GM19395 (cell line): ENCODE measurements at regions not wholly inside any gene's neighbourhood (a gene's known extent, or its start where the extent isn't known, plus 50 kb on each side); places are given as distances from the start of the nearest gene placed in this dataset.
"Not testable (repeated sequence)": the region's sequence is repeated elsewhere in the genome, so short reads cannot be mapped to it uniquely, and the experiment has no call there.

Experiments used
- ATAC-seq: cut with Tn5 transposase; IDR thresholded peaks from one replicate; pipeline ENCODE4 v1.9.1; 2021; ENCODE audit warnings: mild to moderate bottlenecking, moderate library complexity; ENCODE audit not compliant: unreplicated experiment

DNA sequence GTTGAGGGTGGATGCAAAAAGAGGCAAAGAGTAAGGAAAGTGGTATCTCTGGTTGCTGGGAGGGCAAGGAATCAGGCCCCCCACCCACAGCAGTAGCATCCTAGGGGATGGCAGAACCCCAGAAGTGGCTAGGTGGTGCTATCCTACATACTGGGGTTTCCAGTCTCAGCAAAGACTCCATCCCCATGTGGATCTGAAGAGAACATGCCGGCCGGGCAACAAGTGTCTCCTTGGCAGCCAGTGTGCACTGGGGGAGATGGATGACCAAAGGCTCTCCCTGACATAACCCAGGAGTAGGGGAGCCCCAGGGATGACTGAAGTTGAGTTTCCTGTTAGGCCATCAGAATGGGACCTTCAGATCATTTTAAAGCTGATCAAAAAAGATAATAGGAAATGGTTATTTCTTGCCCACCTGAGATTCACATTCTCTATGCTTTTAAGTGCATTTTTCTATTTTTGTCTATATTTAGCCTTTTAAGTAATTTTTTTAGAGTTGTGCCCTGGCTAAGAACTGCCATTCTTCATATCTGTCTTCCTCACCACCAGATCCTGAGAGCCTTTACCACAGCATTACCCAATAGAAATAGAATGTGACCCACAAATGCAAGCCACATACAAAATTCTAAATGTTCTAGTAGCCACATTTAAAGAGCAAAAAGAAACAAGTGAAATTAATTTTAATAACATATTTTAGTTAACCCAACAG lies 78.7 kb upstream of the SMIM23 start:
- ATAC-seq: no peak

DNA sequence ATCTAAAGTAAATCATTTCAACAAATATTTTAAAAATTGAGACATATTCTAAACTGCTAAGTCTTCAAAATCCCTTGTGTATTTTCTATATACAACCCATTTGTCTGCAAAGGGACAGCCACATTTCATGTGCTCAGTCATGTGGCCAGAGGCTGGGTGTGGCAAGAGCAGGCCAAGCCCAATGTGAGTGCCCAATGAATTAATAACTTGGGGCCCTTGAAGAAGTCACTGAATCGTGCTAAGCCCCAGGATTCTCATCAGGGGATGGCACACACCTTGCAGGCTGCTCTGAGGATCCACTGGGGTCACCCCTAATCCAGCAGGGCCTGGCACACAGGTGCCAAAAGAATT lies 78.2 kb upstream of the SMIM23 start:
- ATAC-seq: no peak

DNA sequence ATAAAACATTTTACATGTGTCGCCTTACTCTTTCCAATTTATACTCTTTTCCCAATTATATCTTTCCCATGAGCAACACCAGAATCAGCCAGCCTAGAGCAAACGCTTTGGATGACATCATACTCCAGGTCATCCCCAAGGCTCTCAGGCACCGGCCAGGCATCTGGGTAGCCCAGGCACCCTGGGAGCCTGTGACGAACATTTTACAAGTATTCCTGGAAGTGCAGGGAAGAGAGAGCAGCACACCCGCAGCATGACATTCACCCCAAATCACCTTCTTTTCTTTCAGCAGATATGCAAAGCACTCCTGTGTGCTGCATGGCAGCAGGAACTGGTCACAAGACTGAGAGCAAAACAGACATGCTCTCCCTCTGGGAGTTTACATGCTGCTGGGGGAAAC lies 75.7 kb upstream of the SMIM23 start:
- ATAC-seq: no peak

DNA sequence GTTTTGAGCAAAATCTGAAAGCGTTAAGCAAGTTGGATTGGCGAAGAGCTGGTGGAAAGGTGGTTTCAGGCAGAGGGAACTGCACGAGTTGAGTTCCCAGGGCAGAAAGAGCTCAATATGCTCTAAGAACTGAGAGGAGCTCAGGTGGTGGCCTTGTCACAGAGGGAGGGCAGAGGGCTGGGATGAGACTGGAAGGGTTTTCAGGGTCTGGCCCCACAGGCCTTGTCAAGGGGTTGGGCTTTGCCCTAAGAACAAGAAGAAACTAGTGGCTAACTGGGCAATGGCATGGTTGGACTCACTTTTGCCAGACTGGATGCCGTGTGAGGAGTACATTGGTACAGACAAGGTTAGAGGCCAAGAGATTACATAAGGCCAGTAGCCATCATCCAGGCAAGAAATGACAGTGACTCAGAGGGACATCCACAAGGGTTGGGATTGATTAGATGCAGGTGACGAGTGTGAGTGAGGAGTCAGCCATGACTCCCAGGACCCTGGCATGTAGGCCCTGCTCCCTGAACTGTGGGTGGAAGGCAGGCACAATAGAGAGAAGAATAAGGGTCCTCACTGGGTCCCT lies 75.1 kb upstream of the SMIM23 start:
- ATAC-seq: no peak

DNA sequence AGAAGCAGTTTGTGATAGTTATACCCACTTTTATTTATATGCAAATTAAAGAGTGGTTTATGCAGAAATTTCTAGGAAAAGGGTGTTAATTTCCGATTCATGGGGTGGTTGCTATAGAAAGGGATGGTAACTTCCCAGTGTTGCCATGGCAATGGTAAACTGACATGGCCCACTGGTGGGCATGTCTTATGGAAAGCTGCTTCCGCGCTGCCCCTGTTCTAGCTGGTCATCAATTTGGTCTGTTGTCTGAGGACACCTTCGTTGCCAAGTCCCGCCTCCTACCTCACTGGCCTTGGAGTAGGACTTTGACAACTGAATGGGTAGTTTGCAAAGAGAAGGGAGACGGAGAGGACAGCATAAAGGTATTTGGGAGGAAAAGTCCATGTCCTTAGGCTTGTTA lies 74.0 kb upstream of the SMIM23 start:
- no peak for ATAC-seq

DNA sequence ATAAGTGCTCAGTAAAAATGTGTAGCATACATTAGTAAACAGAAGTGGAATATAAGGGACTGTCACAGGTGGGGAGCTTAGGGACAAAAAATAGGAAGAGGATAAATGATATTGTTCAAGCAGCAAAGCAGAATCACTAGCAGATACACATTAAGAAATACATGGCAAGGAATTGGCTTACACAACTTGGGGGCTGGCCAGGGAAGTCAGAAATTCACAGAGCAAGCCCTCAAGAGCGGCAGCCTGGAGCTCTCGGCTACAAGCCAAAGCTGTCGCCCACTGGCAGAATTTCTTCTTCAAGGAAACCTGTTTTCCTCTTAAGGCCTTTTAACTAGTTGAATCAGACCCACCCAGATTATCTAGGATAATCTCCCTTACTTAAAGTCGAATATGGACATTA lies 73.0 kb upstream of the SMIM23 start:
- no peak for ATAC-seq

DNA sequence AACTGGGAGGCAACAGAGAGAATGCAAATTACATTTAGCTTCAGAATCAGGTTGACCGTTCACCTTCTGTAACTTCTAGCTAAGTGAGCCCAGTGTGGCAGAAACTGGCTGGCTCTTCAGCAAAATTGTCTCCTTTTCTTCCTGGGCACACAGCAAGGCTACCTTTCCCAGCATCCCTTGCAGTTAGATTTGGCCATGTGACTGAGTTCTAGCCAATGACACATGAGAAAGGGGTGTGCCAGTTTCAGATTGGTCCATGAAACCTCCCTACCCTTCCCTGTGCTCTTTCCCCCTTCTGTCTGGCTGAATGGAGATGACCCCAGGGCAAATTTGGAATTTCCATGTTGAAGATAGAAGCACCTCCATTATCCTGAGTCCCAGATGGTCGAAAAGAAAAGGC lies 72.5 kb upstream of the SMIM23 start:
- no peak for ATAC-seq

DNA sequence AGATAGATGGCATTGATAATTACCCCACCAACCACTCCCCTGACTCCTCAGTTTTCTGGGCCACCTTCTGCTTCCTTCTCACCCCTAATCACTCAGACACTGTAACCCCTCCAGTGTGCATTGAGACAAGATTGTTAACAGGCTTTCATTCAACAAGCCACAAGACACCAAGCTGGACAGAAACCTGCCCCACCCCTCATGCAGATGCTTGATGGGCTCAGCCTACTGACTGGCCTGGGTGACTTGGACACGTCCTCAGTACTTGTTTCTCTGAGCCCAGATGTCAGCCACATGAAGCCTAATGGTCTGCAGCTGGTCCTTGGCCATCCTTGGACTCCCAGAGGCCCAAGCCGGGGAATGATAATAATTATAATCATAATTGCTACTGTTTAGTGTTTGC lies 71.4 kb upstream of the SMIM23 start:
- ATAC-seq: no peak

DNA sequence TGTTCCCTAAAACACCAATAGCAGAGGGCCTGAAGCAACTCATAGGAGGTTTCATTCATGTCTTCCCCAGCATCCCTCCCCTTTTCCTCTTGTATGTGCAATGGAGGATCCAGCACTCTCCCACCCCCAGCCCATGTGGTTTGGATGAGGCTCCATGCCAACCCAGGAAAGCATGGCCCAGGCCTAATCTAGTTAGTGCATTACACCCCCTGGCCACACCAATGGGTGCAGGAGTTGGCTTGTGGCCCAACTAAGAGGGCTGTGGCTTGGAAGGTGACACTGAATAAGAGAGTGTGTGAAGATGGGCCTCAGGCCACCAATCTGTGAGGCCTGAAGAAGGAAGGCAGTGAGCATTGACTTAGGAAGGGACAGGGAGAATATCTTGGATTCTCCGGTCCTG lies 70.8 kb upstream of the SMIM23 start:
- no peak for ATAC-seq

DNA sequence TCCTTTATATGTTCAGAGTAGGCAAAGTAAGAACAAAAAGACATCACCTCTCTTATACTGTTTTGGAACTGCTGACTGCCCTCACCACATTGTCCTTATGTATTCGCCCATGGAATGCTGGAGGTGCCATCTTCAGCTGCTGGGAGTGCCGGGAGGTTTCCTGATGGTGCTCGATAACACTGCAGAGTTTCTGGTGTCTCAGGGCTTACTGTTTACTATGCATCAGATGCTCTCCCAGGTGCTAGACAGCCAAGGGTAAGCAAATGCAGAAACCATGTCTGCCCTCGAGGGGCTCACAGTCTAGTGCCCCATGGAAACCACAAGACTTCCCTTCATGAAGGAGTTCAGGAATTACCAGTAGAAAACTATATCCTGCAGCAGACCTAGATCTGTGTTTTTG lies 70.1 kb upstream of the SMIM23 start:
- no peak for ATAC-seq

DNA sequence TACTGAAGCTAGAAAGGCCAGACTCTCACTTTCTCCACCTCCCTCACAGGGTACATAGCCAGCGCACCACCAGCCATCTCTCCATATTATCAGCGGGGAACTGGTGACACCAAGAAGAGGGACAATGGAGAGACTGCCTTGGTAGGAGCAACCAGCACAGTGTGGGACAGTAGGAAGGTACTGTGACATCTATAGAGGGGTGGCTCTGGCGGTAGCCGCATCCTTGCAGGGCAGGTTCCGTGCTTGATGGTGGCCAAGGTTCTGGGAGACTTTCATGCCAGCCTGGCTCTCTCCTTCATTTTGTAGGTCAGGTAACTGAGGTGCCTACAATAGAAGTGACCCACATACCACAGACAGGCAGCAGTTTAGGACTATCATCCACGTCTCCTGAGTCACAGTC lies 65.5 kb upstream of the SMIM23 start:
- no peak for ATAC-seq

DNA sequence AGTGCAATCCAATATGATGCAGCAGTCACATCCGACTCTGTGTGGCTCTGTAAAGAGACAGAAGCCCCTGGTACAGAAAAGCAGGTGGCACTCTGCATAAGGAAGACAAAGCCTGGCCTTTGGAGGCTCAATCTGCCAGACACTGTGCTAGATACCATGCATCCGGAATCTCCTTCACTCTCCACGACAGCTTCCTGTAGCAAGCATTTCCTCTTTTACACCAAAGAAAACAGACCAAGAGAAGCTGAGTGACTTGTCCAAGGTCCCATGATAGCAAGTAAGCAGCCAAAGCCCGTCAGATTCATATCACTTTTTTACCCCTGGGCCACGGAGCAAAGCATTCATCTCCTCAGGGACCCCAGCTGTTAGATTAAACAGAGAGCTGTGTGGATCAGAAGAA lies 64.2 kb upstream of the SMIM23 start:
- ATAC-seq: no peak

DNA sequence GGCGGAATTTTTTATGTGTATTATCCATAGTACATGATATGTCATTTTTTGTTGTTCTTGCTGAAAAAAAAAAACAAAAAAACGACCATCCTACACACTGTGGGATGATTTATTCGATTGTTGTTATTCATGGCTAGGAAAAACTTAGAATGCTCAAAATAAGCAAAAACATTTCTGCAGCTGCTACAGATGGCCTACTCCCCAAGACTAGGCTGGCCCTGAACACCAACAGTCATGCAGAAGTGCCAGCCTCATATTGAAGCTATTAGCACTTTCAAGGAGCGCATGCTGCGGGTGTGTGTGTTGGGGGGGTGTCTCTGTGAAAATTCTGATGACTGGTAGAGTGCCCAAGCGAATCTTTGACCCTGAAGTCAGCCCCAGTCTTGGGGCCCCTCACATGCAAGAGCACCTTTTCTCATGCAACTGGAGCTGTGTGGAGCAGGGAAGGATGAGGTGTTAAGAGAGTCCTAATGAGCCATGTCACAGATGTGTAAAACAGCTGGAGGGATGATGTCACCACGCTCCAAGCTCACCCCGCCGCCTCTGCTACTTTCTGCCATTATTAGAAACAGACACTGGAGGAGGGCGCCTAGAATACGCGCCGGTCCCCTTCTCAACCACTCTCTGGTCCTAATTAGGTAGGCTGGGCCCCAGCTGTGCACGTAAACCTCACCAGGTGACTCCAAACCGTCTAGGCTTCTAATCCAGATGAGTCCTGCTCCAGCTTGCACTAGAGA lies 61.0 kb upstream of the SMIM23 start:
- ATAC-seq: no peak

DNA sequence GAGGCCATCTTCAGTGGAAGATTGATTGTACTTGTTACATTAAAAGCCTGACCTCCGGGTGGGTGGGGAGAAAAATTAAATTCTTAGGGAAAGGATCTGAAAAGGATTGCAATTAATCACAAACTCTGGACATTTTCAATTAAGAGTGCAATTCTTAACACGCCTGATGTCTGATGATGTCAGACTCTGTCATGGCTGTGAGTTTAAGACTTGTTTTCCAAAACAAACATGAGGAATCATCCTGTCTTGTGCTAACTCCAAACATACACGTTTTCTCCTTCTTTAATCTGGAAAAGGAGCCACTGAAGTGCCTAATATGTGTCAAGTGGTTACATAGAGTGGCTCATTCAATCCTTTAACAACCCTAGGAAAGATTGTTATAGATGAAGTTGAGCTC lies 60.4 kb upstream of the SMIM23 start:
- no peak for ATAC-seq

DNA sequence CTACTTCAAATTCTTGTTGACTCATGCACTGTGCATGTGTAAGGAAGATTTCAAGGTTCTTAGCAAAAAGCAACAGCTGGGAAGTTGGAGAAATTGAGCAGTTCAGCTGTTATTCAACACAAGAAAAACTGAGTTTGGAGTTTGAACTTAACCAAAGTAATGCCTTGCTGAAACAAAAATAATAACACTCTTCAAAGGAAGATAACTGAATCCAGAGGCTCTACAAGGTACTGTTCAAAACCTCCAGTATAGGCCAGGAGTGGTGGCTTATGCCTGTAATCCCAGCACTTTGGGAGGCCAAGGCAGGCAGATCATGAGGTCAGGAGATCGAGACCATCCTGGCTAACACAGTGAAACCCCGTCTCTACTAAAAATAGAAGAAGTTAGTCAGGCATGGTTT lies 58.8 kb upstream of the SMIM23 start:
- ATAC-seq: not testable (repeated sequence)

DNA sequence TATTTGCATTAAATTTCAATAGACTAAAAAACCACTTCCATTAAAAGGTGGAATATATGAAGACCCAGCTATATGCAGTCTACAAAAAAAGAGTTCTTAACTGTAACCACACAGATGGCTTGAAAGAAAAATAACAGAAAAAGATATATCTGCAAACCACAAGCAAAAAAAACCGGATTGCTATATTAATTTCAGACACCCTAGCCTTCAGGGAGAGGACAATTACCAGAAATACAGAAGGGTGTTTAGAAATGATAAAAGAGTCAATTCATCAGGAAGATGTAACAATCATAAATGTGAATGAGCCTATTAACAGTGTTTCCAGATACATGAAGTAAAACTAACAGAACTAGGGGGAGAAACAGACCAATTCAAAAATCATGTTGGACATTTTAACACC lies 56.9 kb upstream of the SMIM23 start:
- ATAC-seq: no peak
